GM23338 (cell line): ENCODE measurements at regions not wholly inside any gene's neighbourhood (a gene's known extent, or its start where the extent isn't known, plus 50 kb on each side); places are given as distances from the start of the nearest gene placed in this dataset.

ENCODE experiments used
- ATAC-seq: fragments of 200-7000 bp; cut with Tn5 transposase; 3 replicates; pipeline ENCODE4 v1.9.1; 2020
- DNase-seq: peaks from one replicate; pipeline ENCODE4 v3.0.0-alpha.2; 2015; ENCODE audit warnings: low spot score
- H2AFZ ChIP-seq: fragments of 200-600 bp; sonication (generic); 2 replicates; pipeline ENCODE4 v1.8.0; 2016; ENCODE audit warnings: antibody characterized with exemption, mild to moderate bottlenecking, moderate library complexity
- H3F3A ChIP-seq: fragments of 200-600 bp; sonication (generic); replicated peaks from 2 replicates; pipeline ENCODE4 v1.8.0; 2017; ENCODE audit warnings: antibody characterized with exemption, mixed run types, low read depth
- H3K27ac ChIP-seq: fragments of 200-600 bp; sonication (generic); 2 replicates; pipeline ENCODE4 v1.6.1; 2016; ENCODE audit warnings: low read depth
- H3K27me3 ChIP-seq: fragments of 200-600 bp; sonication (generic); 2 replicates; pipeline ENCODE4 v1.8.0; 2016; ENCODE audit warnings: mild to moderate bottlenecking, mixed run types, moderate library complexity; ENCODE audit not compliant: insufficient read depth
- H3K36me3 ChIP-seq: fragments of 200-600 bp; sonication (generic); 2 replicates; pipeline ENCODE4 v1.8.0; 2016; ENCODE audit warnings: mild to moderate bottlenecking; ENCODE audit not compliant: insufficient read depth
- H3K4me1 ChIP-seq: fragments of 200-600 bp; sonication (generic); 2 replicates; pipeline ENCODE4 v1.8.0; 2016; ENCODE audit warnings: mild to moderate bottlenecking, moderate library complexity; ENCODE audit not compliant: insufficient read depth
- H3K4me2 ChIP-seq: fragments of 200-600 bp; sonication (generic); 2 replicates; pipeline ENCODE4 v1.7.1; 2017; ENCODE audit warnings: mixed run types
- H3K4me3 ChIP-seq: fragments of 200-600 bp; sonication (generic); 2 replicates; pipeline ENCODE4 v1.6.1; 2016; ENCODE audit warnings: mixed run types
- H3K79me2 ChIP-seq: fragments of 200-600 bp; sonication (generic); replicated peaks from 2 replicates; pipeline ENCODE4 v1.8.0; 2017; ENCODE audit warnings: mild to moderate bottlenecking; ENCODE audit not compliant: insufficient read depth
- H3K9me2 ChIP-seq: fragments of 200-600 bp; sonication (generic); 2 replicates; pipeline ENCODE4 v1.8.0; 2017; ENCODE audit not compliant: insufficient read depth
- H4K20me1 ChIP-seq: fragments of 200-600 bp; sonication (generic); replicated peaks from 2 replicates; pipeline ENCODE4 v1.8.0; 2017; ENCODE audit warnings: mild to moderate bottlenecking; ENCODE audit not compliant: insufficient read depth
- H3K27ac Mint-ChIP-seq: 2 replicates; pipeline ENCODE4 v1.8.0; 2020; ENCODE audit warnings: inconsistent platforms, mild to moderate bottlenecking, moderate library complexity, mixed read lengths
- H3K27me3 Mint-ChIP-seq: 3 replicates; pipeline ENCODE4 v1.8.0; 2022; ENCODE audit warnings: low read depth, mild to moderate bottlenecking, moderate library complexity, mixed read lengths, inconsistent platforms; ENCODE audit not compliant: insufficient read depth, poor library complexity
- H3K36me3 Mint-ChIP-seq: 3 replicates; pipeline ENCODE4 v1.8.0; 2021; ENCODE audit warnings: low read depth, mild to moderate bottlenecking, inconsistent platforms, moderate library complexity, mixed read lengths
- H3K4me1 Mint-ChIP-seq: 3 replicates; pipeline ENCODE4 v1.8.0; 2020; ENCODE audit warnings: mild to moderate bottlenecking, inconsistent platforms, mixed read lengths
- H3K4me3 Mint-ChIP-seq: 3 replicates; pipeline ENCODE4 v1.8.0; 2021; ENCODE audit warnings: moderate library complexity, mild to moderate bottlenecking, inconsistent platforms, mixed read lengths
- H3K9me3 Mint-ChIP-seq: 3 replicates; pipeline ENCODE4 v1.8.0; 2020; ENCODE audit warnings: moderate library complexity, mild to moderate bottlenecking, inconsistent platforms, mixed read lengths
- CREB1 ChIP-seq: fragments of 250-450 bp; sonication (Bioruptor Pico); IDR thresholded peaks from 2 replicates; pipeline ENCODE4 v1.5.0; 2020; ENCODE audit warnings: low read depth, mild to moderate bottlenecking, moderate library complexity
- CTCF ChIP-seq, 2 experiments: fragments of 200-600 bp in 1 of 2; sonication (generic) in 1 of 2; conservative IDR thresholded peaks; 2 replicates each; pipeline versions ENCODE4 v1.5.1 to v1.6.1; 2016 to 2017; ENCODE audit warnings: antibody characterized with exemption in 2 of 2, low read depth in 2 of 2, mild to moderate bottlenecking in 2 of 2, moderate library complexity in 1 of 2
- ETS1 ChIP-seq: IDR thresholded peaks from 2 replicates; pipeline ENCODE4 v1.6.1; 2016; ENCODE audit warnings: antibody characterized with exemption
- EZH2 ChIP-seq: fragments of 200-600 bp; sonication (generic); IDR thresholded peaks from one replicate; pipeline ENCODE4 v1.8.0; 2017; ENCODE audit warnings: antibody characterized with exemption, mild to moderate bottlenecking, low read depth; ENCODE audit not compliant: unreplicated experiment
- EZH2phosphoT487 ChIP-seq: fragments of 200-600 bp; sonication (generic); IDR thresholded peaks from one replicate; pipeline ENCODE4 v1.8.1; 2018; ENCODE audit warnings: antibody characterized with exemption; ENCODE audit not compliant: unreplicated experiment
- JUNB ChIP-seq: IDR thresholded peaks from one replicate; pipeline ENCODE4 v1.6.1; 2016; ENCODE audit warnings: antibody characterized with exemption; ENCODE audit not compliant: unreplicated experiment
- POLR2AphosphoS5 ChIP-seq: IDR thresholded peaks from 2 replicates; pipeline ENCODE4 v1.6.1; 2016; ENCODE audit warnings: antibody characterized with exemption, low read depth
- REST ChIP-seq: IDR thresholded peaks from one replicate; pipeline ENCODE4 v1.6.1; 2018; ENCODE audit warnings: antibody characterized with exemption; ENCODE audit not compliant: unreplicated experiment
- STAT1 ChIP-seq: IDR thresholded peaks from one replicate; pipeline ENCODE4 v1.6.1; 2016; ENCODE audit warnings: antibody characterized with exemption; ENCODE audit not compliant: unreplicated experiment
- ZNF114 ChIP-seq: fragments of 250-450 bp; sonication (Bioruptor Pico); IDR thresholded peaks from 2 replicates; pipeline ENCODE4 v1.5.0; 2020; ENCODE audit warnings: mild to moderate bottlenecking, moderate library complexity
- ZNF331 ChIP-seq: fragments of 250-450 bp; sonication (Bioruptor Pico); IDR thresholded peaks from 2 replicates; pipeline ENCODE4 v1.5.0; 2020; ENCODE audit warnings: low read depth, mild to moderate bottlenecking, moderate library complexity
- ZNF462 ChIP-seq: fragments of 250-450 bp; sonication (Bioruptor Pico); IDR thresholded peaks from 2 replicates; pipeline ENCODE4 v1.5.0; 2020; ENCODE audit warnings: mild to moderate bottlenecking, moderate library complexity

- Mint-ChIP-seq H3K27ac (no peak overlapping the region), H3K4me3 (no peak overlapping the region), H3K4me1 (peaks cover 3% of the 10 kb centered on the region), H3K9me3 (peaks cover 3% of the 10 kb centered on the region; the same call in 1 of the 3 replicates), H3K36me3 (no peaks in the 10 kb centered on the region), H3K27me3 (no peaks in the 10 kb centered on the region)
- no peaks in the 10 kb centered on the region for H3K9me2 ChIP-seq
- no peak overlapping the region for H3K4me3 ChIP-seq
- no peaks in the 10 kb centered on the region for H3K79me2 ChIP-seq
- H3K4me2 ChIP-seq = no peak overlapping the region
- no peaks in the 10 kb centered on the region for H3K4me1 ChIP-seq
- H2AFZ ChIP-seq = no peak overlapping the region
- H3F3A ChIP-seq = no peaks in the 10 kb centered on the region
- H3K36me3 ChIP-seq = no peaks in the 10 kb centered on the region
- no peak for TF ChIP-seq EZH2
- no peak for TF ChIP-seq ZNF114
- TF ChIP-seq STAT1 = no peak
- TF ChIP-seq ZNF462 (CRISPR knock-in tag) = no peak
- no peak for TF ChIP-seq ETS1
- no peak for TF ChIP-seq JUNB
- no peak for TF ChIP-seq REST
- TF ChIP-seq POLR2AphosphoS5 = no peak
- no peak for TF ChIP-seq EZH2phosphoT487
- TF ChIP-seq CTCF (conservative IDR thresholded peaks at IDR 0.05; ENCODE audit: low read depth in 2 of 2) = no peak
- no peak for TF ChIP-seq ZNF331 (CRISPR knock-in tag)
- TF ChIP-seq CREB1 (CRISPR knock-in tag) = no peak
- no peak overlapping the region for H3K27ac ChIP-seq
- no peaks in the 10 kb centered on the region for H3K27me3 ChIP-seq
- ATAC-seq (no peak), DNase-seq (no peak)
- H4K20me1 ChIP-seq = no peaks in the 10 kb centered on the region
Measured at GRCh38 chr9:17878810-17879370, 300.0 kb downstream of the SH3GL2 start.
